H9 (cell line): ENCODE measurements at regions not wholly inside any gene's neighbourhood (a gene's known extent, or its start where the extent isn't known, plus 50 kb on each side); places are given as distances from the start of the nearest gene placed in this dataset.

Source experiments
- DNase-seq: peaks from one replicate; pipeline ENCODE4 v3.0.0-alpha.2; 2017
- H2AFZ ChIP-seq: one replicate; pipeline ENCODE4 v1.6.1; 2013; ENCODE audit warnings: mild to moderate bottlenecking, low read length, control low read depth, moderate library complexity
- H2AK5ac ChIP-seq: 2 replicates; pipeline ENCODE4 v1.6.1; 2013; ENCODE audit warnings: low read length, control low read depth, mixed read lengths; ENCODE audit not compliant: insufficient read length
- H2BK120ac ChIP-seq: one replicate; pipeline ENCODE4 v1.6.1; 2013; ENCODE audit warnings: low read depth, mild to moderate bottlenecking, low read length, control low read depth, inconsistent platforms; ENCODE audit not compliant: poor library complexity, severe bottlenecking
- H2BK12ac ChIP-seq: 2 replicates; pipeline ENCODE4 v1.6.1; 2013; ENCODE audit warnings: low read length, control low read depth, mixed read lengths, low read depth; ENCODE audit not compliant: insufficient read length
- H2BK15ac ChIP-seq: 2 replicates; pipeline ENCODE4 v1.6.1; 2013; ENCODE audit warnings: low read depth, low read length, control low read depth
- H2BK20ac ChIP-seq: one replicate; pipeline ENCODE4 v1.6.1; 2013; ENCODE audit warnings: low read depth, mild to moderate bottlenecking, low read length, control low read depth, inconsistent platforms; ENCODE audit not compliant: poor library complexity, severe bottlenecking
- H2BK5ac ChIP-seq: 2 replicates; pipeline ENCODE4 v1.6.1; 2013; ENCODE audit warnings: low read length, control low read depth, mixed read lengths; ENCODE audit not compliant: insufficient read length
- H3K14ac ChIP-seq: 2 replicates; pipeline ENCODE4 v1.6.1; 2013; ENCODE audit warnings: low read length, control low read depth; ENCODE audit not compliant: insufficient read depth
- H3K18ac ChIP-seq: 2 replicates; pipeline ENCODE4 v1.6.1; 2013; ENCODE audit warnings: low read depth, mild to moderate bottlenecking, mixed read lengths, low read length, control low read depth; ENCODE audit not compliant: insufficient read length
- H3K23ac ChIP-seq: 2 replicates; pipeline ENCODE4 v1.6.1; 2013; ENCODE audit warnings: low read length, control low read depth, mixed read lengths, low read depth; ENCODE audit not compliant: insufficient read length
- H3K23me2 ChIP-seq: 2 replicates; pipeline ENCODE4 v1.6.1; 2013; ENCODE audit warnings: low read depth, mild to moderate bottlenecking, mixed read lengths, low read length, control low read depth; ENCODE audit not compliant: insufficient read length, poor library complexity, severe bottlenecking
- H3K27ac ChIP-seq: 2 replicates; pipeline ENCODE4 v1.5.1; 2013; ENCODE audit warnings: low read length, control low read depth, mixed read lengths, low read depth; ENCODE audit not compliant: insufficient read length
- H3K27me3 ChIP-seq: 2 replicates; pipeline ENCODE4 v1.6.1; 2013; ENCODE audit warnings: low read length, control low read depth, inconsistent platforms; ENCODE audit not compliant: insufficient read depth
- H3K4ac ChIP-seq: 2 replicates; pipeline ENCODE4 v1.6.1; 2013; ENCODE audit warnings: low read depth, mild to moderate bottlenecking, control low read depth, inconsistent platforms, low read length, moderate library complexity
- H3K4me1 ChIP-seq: 2 replicates; pipeline ENCODE4 v1.6.1; 2013; ENCODE audit warnings: low read length, control low read depth, inconsistent platforms; ENCODE audit not compliant: insufficient read depth
- H3K4me2 ChIP-seq: 2 replicates; pipeline ENCODE4 v1.6.1; 2013; ENCODE audit warnings: low read length, control low read depth, mixed read lengths; ENCODE audit not compliant: insufficient read length, insufficient read depth
- H3K56ac ChIP-seq: 2 replicates; pipeline ENCODE4 v1.6.1; 2013; ENCODE audit warnings: low read depth, mild to moderate bottlenecking, mixed read lengths, low read length, control low read depth; ENCODE audit not compliant: insufficient read length
- H3K79me1 ChIP-seq: 2 replicates; pipeline ENCODE4 v1.6.1; 2013; ENCODE audit warnings: low read depth, mild to moderate bottlenecking, moderate library complexity, low read length, control low read depth, inconsistent platforms; ENCODE audit not compliant: insufficient read depth, poor library complexity, severe bottlenecking
- H3K79me2 ChIP-seq: 2 replicates; pipeline ENCODE4 v1.6.1; 2013; ENCODE audit warnings: low read length, control low read depth, inconsistent platforms; ENCODE audit not compliant: insufficient read depth
- H3K9ac ChIP-seq: 2 replicates; pipeline ENCODE4 v1.6.1; 2013; ENCODE audit warnings: low read length, control low read depth, mixed read lengths; ENCODE audit not compliant: insufficient read length; ENCODE audit errors: extremely low read depth
- H3K9me3 ChIP-seq: one replicate; pipeline ENCODE4 v1.6.1; 2013; ENCODE audit warnings: low read depth, low read length, inconsistent platforms; ENCODE audit not compliant: control insufficient read depth
- H3T11ph ChIP-seq: one replicate; pipeline ENCODE4 v1.6.1; 2013; ENCODE audit warnings: mild to moderate bottlenecking, low read length, control low read depth, inconsistent platforms
- H4K20me1 ChIP-seq: one replicate; pipeline ENCODE4 v1.6.1; 2013; ENCODE audit not compliant: control insufficient read depth, insufficient read length, insufficient read depth
- H4K5ac ChIP-seq: 2 replicates; pipeline ENCODE4 v1.6.1; 2013; ENCODE audit warnings: low read depth, mild to moderate bottlenecking, mixed read lengths, low read length, control low read depth; ENCODE audit not compliant: insufficient read length
- H4K8ac ChIP-seq: replicated peaks from 2 replicates; pipeline ENCODE4 v1.6.1; 2013; ENCODE audit warnings: low read length, control low read depth, mixed read lengths, low read depth; ENCODE audit not compliant: insufficient read length
- H4K91ac ChIP-seq: 2 replicates; pipeline ENCODE4 v1.6.1; 2013; ENCODE audit warnings: low read depth, mild to moderate bottlenecking, moderate library complexity, mixed read lengths, low read length, control low read depth; ENCODE audit not compliant: insufficient read length
- H3K27ac Mint-ChIP-seq, 3 experiments: 2 replicates in 2 of 3; 3 replicates in 1 of 3; pipeline ENCODE4 v1.8.0; 2020 to 2021; ENCODE audit warnings: mixed read lengths in 3 of 3, mild to moderate bottlenecking in 1 of 3, moderate library complexity in 1 of 3
- H3K27me3 Mint-ChIP-seq: 2 replicates; pipeline ENCODE4 v1.8.0; 2021; ENCODE audit warnings: low read depth, mild to moderate bottlenecking, moderate library complexity, mixed read lengths
- H3K36me3 Mint-ChIP-seq, 3 experiments: 2 replicates in 2 of 3; 3 replicates in 1 of 3; pipeline ENCODE4 v1.8.0; 2020 to 2021; ENCODE audit warnings: low read depth in 3 of 3, mixed read lengths in 3 of 3; ENCODE audit not compliant: insufficient read depth in 1 of 3
- H3K4me1 Mint-ChIP-seq, 2 experiments: 2 replicates each; pipeline ENCODE4 v1.8.0; 2020; ENCODE audit warnings: mixed read lengths in 2 of 2
- H3K4me3 Mint-ChIP-seq, 2 experiments: 2 replicates in 1 of 2; 3 replicates in 1 of 2; pipeline ENCODE4 v1.8.0; 2020 to 2021; ENCODE audit warnings: mild to moderate bottlenecking in 2 of 2, mixed read lengths in 2 of 2, moderate library complexity in 1 of 2
- H3K9me3 Mint-ChIP-seq, 2 experiments: 2 replicates in 1 of 2; 3 replicates in 1 of 2; pipeline ENCODE4 v1.8.0; 2020; ENCODE audit warnings: mild to moderate bottlenecking in 2 of 2, mixed read lengths in 2 of 2, moderate library complexity in 1 of 2
- CTCF ChIP-seq: fragments of 200-600 bp; sonication (generic); conservative IDR thresholded peaks from 3 replicates; pipeline ENCODE4 v1.8.0; 2021; ENCODE audit warnings: antibody characterized with exemption, mild to moderate bottlenecking
- WGBS: extraction: QIAGEN DNeasy Blood & Tissue Kit; methylation state at CpG from one replicate; pipeline ENCODE4 v1.1.7; 2013; ENCODE audit warnings: missing lambda C conversion rate, low lambda C conversion rate, mixed read lengths; ENCODE audit not compliant: insufficient read length; ENCODE audit errors: extremely low coverage; 5-methylcytosine and 5-hydroxymethylcytosine counted together

- H3K4me1 Mint-ChIP-seq = no peaks in the 10 kb centered on the region
- Histone ChIP-seq H4K91ac (no peak overlapping the region), H4K20me1 (no peaks in the 10 kb centered on the region), H4K8ac (no peak overlapping the region), H2AFZ (no peak overlapping the region), H2AK5ac (no peak overlapping the region), H3K23me2 (no peaks in the 10 kb centered on the region), H3K27me3 (no peaks in the 10 kb centered on the region), H3K4ac (no peak overlapping the region), H2BK15ac (no peak overlapping the region), H2BK5ac (no peak overlapping the region), H3K79me1 (no peaks in the 10 kb centered on the region), H3K56ac (no peak overlapping the region), H3K79me2 (no peaks in the 10 kb centered on the region), H3K27ac (no peak overlapping the region), H3K4me2 (no peak overlapping the region), H3K14ac (no peak overlapping the region), H3K18ac (no peak overlapping the region), H3K23ac (no peak overlapping the region), H4K5ac (no peak overlapping the region), H2BK12ac (no peak overlapping the region), H2BK120ac (no peak overlapping the region), H3K9me3 (no peaks in the 10 kb centered on the region), H3K4me1 (no peaks in the 10 kb centered on the region), H2BK20ac (no peak overlapping the region), H3K9ac (no peak overlapping the region), H3T11ph (no peak overlapping the region)
- H3K9me3 Mint-ChIP-seq = no peaks in the 10 kb centered on the region; a peak in 1 of 5 replicates
- no peak for TF ChIP-seq CTCF
- H3K27ac Mint-ChIP-seq = no peak overlapping the region; a peak in 1 of 7 replicates
- no CpG with 5 or more reads among the region's 4 CpGs for WGBS
- no peaks in the 10 kb centered on the region; a peak in 1 of 7 replicates for H3K36me3 Mint-ChIP-seq
- H3K27me3 Mint-ChIP-seq = no peaks in the 10 kb centered on the region; the same call in 1 of the 2 replicates
- DNase-seq = no peak
- H3K4me3 Mint-ChIP-seq = no peak overlapping the region
These were observed 262.9 kb upstream of the SLITRK3 start for GRCh38 chr3:165459111-165459510.
